Neutrophil (primary cell): ENCODE measurements at regions not wholly inside any gene's neighbourhood (a gene's known extent, or its start where the extent isn't known, plus 50 kb on each side); places are given as distances from the start of the nearest gene placed in this dataset.

Source experiments
- H3K27ac ChIP-seq: fragments of 200-600 bp; sonication (generic); 2 replicates; pipeline ENCODE4 v1.5.1; 2016; ENCODE audit warnings: mild to moderate bottlenecking, moderate library complexity
- H3K27me3 ChIP-seq: fragments of 200-600 bp; sonication (generic); 2 replicates; pipeline ENCODE4 v1.6.0; 2016; ENCODE audit warnings: mild to moderate bottlenecking
- H3K36me3 ChIP-seq: fragments of 200-600 bp; sonication (generic); 2 replicates; pipeline ENCODE4 v1.5.1; 2017
- H3K4me1 ChIP-seq, 2 experiments: fragments of 200-600 bp in 1 of 2; sonication (generic) in 1 of 2; 1 replicate in 1 of 2; 2 replicates in 1 of 2; pipeline versions ENCODE4 v1.5.1 to v1.6.1; 2013 to 2016; ENCODE audit warnings: low read depth in 1 of 2, low read length in 1 of 2, mild to moderate bottlenecking in 1 of 2, moderate library complexity in 1 of 2; ENCODE audit not compliant: control insufficient read depth in 1 of 2, insufficient read depth in 1 of 2
- H3K4me3 ChIP-seq, 2 experiments: fragments of 200-600 bp in 1 of 2; sonication (generic) in 1 of 2; 1 replicate in 1 of 2; 2 replicates in 1 of 2; pipeline ENCODE4 v1.5.1; 2013 to 2016; ENCODE audit warnings: low read depth in 1 of 2, low read length in 1 of 2, mild to moderate bottlenecking in 1 of 2, moderate library complexity in 1 of 2
- H3K9me3 ChIP-seq: fragments of 200-600 bp; sonication (generic); 2 replicates; pipeline ENCODE4 v1.5.1; 2016
- CTCF ChIP-seq: fragments of 200-600 bp; sonication (generic); IDR thresholded peaks from 2 replicates; pipeline ENCODE4 v1.5.1; 2016; ENCODE audit warnings: antibody characterized with exemption

- no peaks in the 10 kb centered on the region for H3K4me1 ChIP-seq
- H3K27ac ChIP-seq, result no peak overlapping the region
- no peaks in the 10 kb centered on the region for H3K9me3 ChIP-seq
- H3K4me3 ChIP-seq, result no peak overlapping the region
- H3K36me3 ChIP-seq, result no peaks in the 10 kb centered on the region
- no peaks in the 10 kb centered on the region for H3K27me3 ChIP-seq
- TF ChIP-seq CTCF, result no peak
Measured at GRCh38 chrX:13518126-13518525, 51.3 kb upstream of the EGFL6 start.

GRCh38 chrX:13515211-13515930 lies 54.0 kb upstream of the EGFL6 start:
- H3K9me3 ChIP-seq, result no peaks in the 10 kb centered on the region
- no peak overlapping the region for H3K4me3 ChIP-seq
- H3K27me3 ChIP-seq, result no peaks in the 10 kb centered on the region
- no peaks in the 10 kb centered on the region for H3K36me3 ChIP-seq
- TF ChIP-seq CTCF, result no peak
- no peaks in the 10 kb centered on the region for H3K4me1 ChIP-seq
- H3K27ac ChIP-seq, result no peak overlapping the region

GRCh38 chrX:13511944-13512330 lies 57.5 kb upstream of the EGFL6 start:
- TF ChIP-seq CTCF, result no peak
- Histone ChIP-seq H3K4me1 (no peaks in the 10 kb centered on the region), H3K9me3 (no peaks in the 10 kb centered on the region), H3K4me3 (no peak overlapping the region), H3K27ac (no peak overlapping the region), H3K36me3 (no peaks in the 10 kb centered on the region), H3K27me3 (no peaks in the 10 kb centered on the region)

GRCh38 chrX:13511241-13511943 lies 58.0 kb upstream of the EGFL6 start:
- Histone ChIP-seq H3K36me3 (no peaks in the 10 kb centered on the region), H3K4me3 (no peak overlapping the region), H3K27ac (no peak overlapping the region), H3K27me3 (no peaks in the 10 kb centered on the region), H3K4me1 (peaks cover 1 to 2% of the 10 kb centered on the region in 2 experiments), H3K9me3 (no peaks in the 10 kb centered on the region)
- no peak for TF ChIP-seq CTCF

- H3K4me1 ChIP-seq, result peaks cover 12% of the 10 kb centered on the region in 2 experiments
- no peaks in the 10 kb centered on the region for H3K36me3 ChIP-seq
- no peak overlapping the region for H3K27ac ChIP-seq
- H3K27me3 ChIP-seq, result no peaks in the 10 kb centered on the region
- no peaks in the 10 kb centered on the region for H3K9me3 ChIP-seq
- TF ChIP-seq CTCF, result no peak
- H3K4me3 ChIP-seq, result no peak overlapping the region
Measured at GRCh38 chrX:13507893-13508292, 61.5 kb upstream of the EGFL6 start.
